Vagina (tissue), 2 donors: ENCODE measurements at regions not wholly inside any gene's neighbourhood (a gene's known extent, or its start where the extent isn't known, plus 50 kb on each side); places are given as distances from the start of the nearest gene placed in this dataset.

Experiments used
- POLR2A ChIP-seq, 2 donors: fragments of 450-650 bp; IDR thresholded peaks; one replicate each; pipeline ENCODE4 v1.6.1; 2017; ENCODE audit warnings: antibody characterized with exemption in 2 of 2, mild to moderate bottlenecking in 2 of 2, moderate library complexity in 2 of 2
- POLR2AphosphoS5 ChIP-seq, 2 donors: sonication (generic); formaldehyde crosslinking; IDR thresholded peaks; one replicate each; pipeline ENCODE4 v1.9.0; 2017; ENCODE audit warnings: antibody characterized with exemption in 2 of 2, mild to moderate bottlenecking in 2 of 2, low read depth in 1 of 2; ENCODE audit not compliant: insufficient read depth in 1 of 2
- TF ChIP-seq, protein P1 (sequence below), 3 experiments: fragments of 450-650 bp in 2 of 3; fragments of 200-600 bp in 1 of 3; sonication (generic) in 1 of 3; IDR thresholded peaks; one replicate each; pipeline ENCODE4 v1.5.1; 2017 to 2019; ENCODE audit warnings: antibody characterized with exemption in 3 of 3, mild to moderate bottlenecking in 2 of 3, moderate library complexity in 2 of 3

DNA sequence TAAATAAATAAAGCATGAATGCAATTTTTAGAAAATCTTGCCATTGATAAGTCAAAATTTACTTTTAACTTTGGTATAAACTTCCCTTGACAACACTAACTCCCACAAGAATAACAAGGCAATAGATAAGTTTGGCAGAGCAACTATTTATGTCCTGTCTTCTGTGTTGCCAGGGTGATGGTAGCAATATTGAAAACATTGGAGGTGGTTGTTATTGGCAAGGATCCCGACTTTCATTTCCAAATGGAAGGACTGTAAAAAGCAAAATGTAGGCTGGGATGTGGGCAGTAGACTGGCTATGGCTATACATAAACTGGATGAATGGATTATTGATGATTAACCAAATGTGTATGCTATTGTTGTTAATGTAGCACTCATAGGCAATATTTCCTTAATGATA, 134.9 kb upstream of the CACNA2D1 start:
- TF ChIP-seq, protein P1, sequence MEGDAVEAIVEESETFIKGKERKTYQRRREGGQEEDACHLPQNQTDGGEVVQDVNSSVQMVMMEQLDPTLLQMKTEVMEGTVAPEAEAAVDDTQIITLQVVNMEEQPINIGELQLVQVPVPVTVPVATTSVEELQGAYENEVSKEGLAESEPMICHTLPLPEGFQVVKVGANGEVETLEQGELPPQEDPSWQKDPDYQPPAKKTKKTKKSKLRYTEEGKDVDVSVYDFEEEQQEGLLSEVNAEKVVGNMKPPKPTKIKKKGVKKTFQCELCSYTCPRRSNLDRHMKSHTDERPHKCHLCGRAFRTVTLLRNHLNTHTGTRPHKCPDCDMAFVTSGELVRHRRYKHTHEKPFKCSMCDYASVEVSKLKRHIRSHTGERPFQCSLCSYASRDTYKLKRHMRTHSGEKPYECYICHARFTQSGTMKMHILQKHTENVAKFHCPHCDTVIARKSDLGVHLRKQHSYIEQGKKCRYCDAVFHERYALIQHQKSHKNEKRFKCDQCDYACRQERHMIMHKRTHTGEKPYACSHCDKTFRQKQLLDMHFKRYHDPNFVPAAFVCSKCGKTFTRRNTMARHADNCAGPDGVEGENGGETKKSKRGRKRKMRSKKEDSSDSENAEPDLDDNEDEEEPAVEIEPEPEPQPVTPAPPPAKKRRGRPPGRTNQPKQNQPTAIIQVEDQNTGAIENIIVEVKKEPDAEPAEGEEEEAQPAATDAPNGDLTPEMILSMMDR (IDR thresholded peaks at IDR 0.05): no peak
- TF ChIP-seq POLR2A (IDR thresholded peaks at IDR 0.05) (no peak), POLR2AphosphoS5 (IDR thresholded peaks at IDR 0.05; ENCODE audit: insufficient read depth in 1 of 2, low read depth in 1 of 2) (no peak)
